ENCODE measurements at regions not wholly inside any gene's neighbourhood (a gene's known extent, or its start where the extent isn't known, plus 50 kb on each side); places are given as distances from the start of the nearest gene placed in this dataset.

DNA sequence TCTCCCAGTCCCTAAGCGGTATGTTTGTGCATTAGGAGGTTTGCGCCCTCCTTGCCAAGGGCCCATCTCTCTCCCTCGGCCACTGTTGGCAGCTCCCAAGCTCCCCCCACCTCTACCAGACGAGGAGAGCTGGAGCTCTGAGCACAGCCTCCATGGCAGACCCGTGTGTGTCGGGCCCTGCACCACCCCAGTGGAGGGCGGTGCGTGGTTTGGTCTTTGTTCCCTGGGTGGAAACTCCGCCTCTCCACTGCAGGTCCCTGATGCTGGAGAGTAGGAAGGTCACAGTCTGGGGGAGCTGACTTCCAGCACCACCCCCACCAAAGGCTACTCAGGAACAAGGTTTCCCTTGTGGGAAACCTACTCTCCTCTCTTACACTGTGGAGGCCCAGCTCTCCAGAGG is 162.6 kb upstream of the FHL2 start:
- TF ChIP-seq POLR2A (IDR thresholded peaks at IDR 0.05; ENCODE audit: low read depth) (no peak), POLR2AphosphoS5 (IDR thresholded peaks at IDR 0.05) (no peak), EP300 (IDR thresholded peaks at IDR 0.05) (no peak)
- TF ChIP-seq, protein P1, sequence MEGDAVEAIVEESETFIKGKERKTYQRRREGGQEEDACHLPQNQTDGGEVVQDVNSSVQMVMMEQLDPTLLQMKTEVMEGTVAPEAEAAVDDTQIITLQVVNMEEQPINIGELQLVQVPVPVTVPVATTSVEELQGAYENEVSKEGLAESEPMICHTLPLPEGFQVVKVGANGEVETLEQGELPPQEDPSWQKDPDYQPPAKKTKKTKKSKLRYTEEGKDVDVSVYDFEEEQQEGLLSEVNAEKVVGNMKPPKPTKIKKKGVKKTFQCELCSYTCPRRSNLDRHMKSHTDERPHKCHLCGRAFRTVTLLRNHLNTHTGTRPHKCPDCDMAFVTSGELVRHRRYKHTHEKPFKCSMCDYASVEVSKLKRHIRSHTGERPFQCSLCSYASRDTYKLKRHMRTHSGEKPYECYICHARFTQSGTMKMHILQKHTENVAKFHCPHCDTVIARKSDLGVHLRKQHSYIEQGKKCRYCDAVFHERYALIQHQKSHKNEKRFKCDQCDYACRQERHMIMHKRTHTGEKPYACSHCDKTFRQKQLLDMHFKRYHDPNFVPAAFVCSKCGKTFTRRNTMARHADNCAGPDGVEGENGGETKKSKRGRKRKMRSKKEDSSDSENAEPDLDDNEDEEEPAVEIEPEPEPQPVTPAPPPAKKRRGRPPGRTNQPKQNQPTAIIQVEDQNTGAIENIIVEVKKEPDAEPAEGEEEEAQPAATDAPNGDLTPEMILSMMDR (IDR thresholded peaks at IDR 0.05) = no peak

Measured in esophagus muscularis mucosa (tissue), 4 donors.